HEK293 (cell line): ENCODE measurements at regions not wholly inside any gene's neighbourhood (a gene's known extent, or its start where the extent isn't known, plus 50 kb on each side); places are given as distances from the start of the nearest gene placed in this dataset.

Experiments
- CTCF ChIP-seq: fragments of 450-650 bp; formaldehyde crosslinking; IDR thresholded peaks from 2 replicates; pipeline ENCODE4 v1.5.1; 2016; ENCODE audit warnings: missing biosample characterization, missing genetic modification characterization
- PRDM1 ChIP-seq: fragments of 450-650 bp; formaldehyde crosslinking; IDR thresholded peaks from 2 replicates; pipeline ENCODE4; 2016; ENCODE audit warnings: missing biosample characterization, missing genetic modification characterization
- ZBTB11 ChIP-seq: fragments of 450-650 bp; formaldehyde crosslinking; conservative IDR thresholded peaks from 2 replicates; pipeline ENCODE4 v1.5.1; 2016; ENCODE audit warnings: low read depth, missing biosample characterization, missing genetic modification characterization
- ZBTB44 ChIP-seq: fragments of 450-650 bp; IDR thresholded peaks from 2 replicates; pipeline ENCODE4 v1.5.1; 2018; ENCODE audit warnings: missing biosample characterization, mild to moderate bottlenecking, missing genetic modification characterization
- ZNF266 ChIP-seq: fragments of 450-650 bp; formaldehyde crosslinking; IDR thresholded peaks from 2 replicates; pipeline ENCODE4 v1.5.1; 2016; ENCODE audit warnings: missing biosample characterization, missing genetic modification characterization, low read depth
- ZNF292 ChIP-seq: fragments of 450-650 bp; formaldehyde crosslinking; IDR thresholded peaks from 2 replicates; pipeline ENCODE4 v1.5.1; 2016; ENCODE audit warnings: low read depth, missing biosample characterization, missing genetic modification characterization, borderline replicate concordance
- ZNF707 ChIP-seq: fragments of 450-650 bp; formaldehyde crosslinking; IDR thresholded peaks from 2 replicates; pipeline ENCODE4 v1.5.1; 2016; ENCODE audit warnings: missing biosample characterization, missing genetic modification characterization

GRCh38 chr1:218755128-218755527 is 410.0 kb downstream of the TGFB2 start:
- TF ChIP-seq CTCF (tag by site-specific recombination) (no peak), ZBTB44 (tag by site-specific recombination) (no peak), ZNF266 (tag by site-specific recombination) (no peak), PRDM1 (tag by site-specific recombination) (no peak), ZBTB11 (tag by site-specific recombination) (no peak), ZNF292 (no peak), ZNF707 (no peak)
